GM23338 (cell line): ENCODE measurements at regions not wholly inside any gene's neighbourhood (a gene's known extent, or its start where the extent isn't known, plus 50 kb on each side); places are given as distances from the start of the nearest gene placed in this dataset.

Source experiments
- ATAC-seq: fragments of 200-7000 bp; cut with Tn5 transposase; 3 replicates; pipeline ENCODE4 v1.9.1; 2020
- DNase-seq: peaks from one replicate; pipeline ENCODE4 v3.0.0-alpha.2; 2015; ENCODE audit warnings: low spot score
- H2AFZ ChIP-seq: fragments of 200-600 bp; sonication (generic); 2 replicates; pipeline ENCODE4 v1.8.0; 2016; ENCODE audit warnings: antibody characterized with exemption, mild to moderate bottlenecking, moderate library complexity
- H3F3A ChIP-seq: fragments of 200-600 bp; sonication (generic); replicated peaks from 2 replicates; pipeline ENCODE4 v1.8.0; 2017; ENCODE audit warnings: antibody characterized with exemption, mixed run types, low read depth
- H3K27ac ChIP-seq: fragments of 200-600 bp; sonication (generic); 2 replicates; pipeline ENCODE4 v1.6.1; 2016; ENCODE audit warnings: low read depth
- H3K27me3 ChIP-seq: fragments of 200-600 bp; sonication (generic); 2 replicates; pipeline ENCODE4 v1.8.0; 2016; ENCODE audit warnings: mild to moderate bottlenecking, mixed run types, moderate library complexity; ENCODE audit not compliant: insufficient read depth
- H3K36me3 ChIP-seq: fragments of 200-600 bp; sonication (generic); 2 replicates; pipeline ENCODE4 v1.8.0; 2016; ENCODE audit warnings: mild to moderate bottlenecking; ENCODE audit not compliant: insufficient read depth
- H3K4me1 ChIP-seq: fragments of 200-600 bp; sonication (generic); 2 replicates; pipeline ENCODE4 v1.8.0; 2016; ENCODE audit warnings: mild to moderate bottlenecking, moderate library complexity; ENCODE audit not compliant: insufficient read depth
- H3K4me2 ChIP-seq: fragments of 200-600 bp; sonication (generic); 2 replicates; pipeline ENCODE4 v1.7.1; 2017; ENCODE audit warnings: mixed run types
- H3K4me3 ChIP-seq: fragments of 200-600 bp; sonication (generic); 2 replicates; pipeline ENCODE4 v1.6.1; 2016; ENCODE audit warnings: mixed run types
- H3K79me2 ChIP-seq: fragments of 200-600 bp; sonication (generic); replicated peaks from 2 replicates; pipeline ENCODE4 v1.8.0; 2017; ENCODE audit warnings: mild to moderate bottlenecking; ENCODE audit not compliant: insufficient read depth
- H3K9me2 ChIP-seq: fragments of 200-600 bp; sonication (generic); 2 replicates; pipeline ENCODE4 v1.8.0; 2017; ENCODE audit not compliant: insufficient read depth
- H4K20me1 ChIP-seq: fragments of 200-600 bp; sonication (generic); replicated peaks from 2 replicates; pipeline ENCODE4 v1.8.0; 2017; ENCODE audit warnings: mild to moderate bottlenecking; ENCODE audit not compliant: insufficient read depth
- H3K27ac Mint-ChIP-seq: 2 replicates; pipeline ENCODE4 v1.8.0; 2020; ENCODE audit warnings: inconsistent platforms, mild to moderate bottlenecking, moderate library complexity, mixed read lengths
- H3K27me3 Mint-ChIP-seq: 3 replicates; pipeline ENCODE4 v1.8.0; 2022; ENCODE audit warnings: low read depth, mild to moderate bottlenecking, moderate library complexity, mixed read lengths, inconsistent platforms; ENCODE audit not compliant: insufficient read depth, poor library complexity
- H3K36me3 Mint-ChIP-seq: 3 replicates; pipeline ENCODE4 v1.8.0; 2021; ENCODE audit warnings: low read depth, mild to moderate bottlenecking, inconsistent platforms, moderate library complexity, mixed read lengths
- H3K4me1 Mint-ChIP-seq: 3 replicates; pipeline ENCODE4 v1.8.0; 2020; ENCODE audit warnings: mild to moderate bottlenecking, inconsistent platforms, mixed read lengths
- H3K4me3 Mint-ChIP-seq: 3 replicates; pipeline ENCODE4 v1.8.0; 2021; ENCODE audit warnings: moderate library complexity, mild to moderate bottlenecking, inconsistent platforms, mixed read lengths
- H3K9me3 Mint-ChIP-seq: 3 replicates; pipeline ENCODE4 v1.8.0; 2020; ENCODE audit warnings: moderate library complexity, mild to moderate bottlenecking, inconsistent platforms, mixed read lengths
- CREB1 ChIP-seq: fragments of 250-450 bp; sonication (Bioruptor Pico); IDR thresholded peaks from 2 replicates; pipeline ENCODE4 v1.5.0; 2020; ENCODE audit warnings: low read depth, mild to moderate bottlenecking, moderate library complexity
- JUNB ChIP-seq: IDR thresholded peaks from one replicate; pipeline ENCODE4 v1.6.1; 2016; ENCODE audit warnings: antibody characterized with exemption; ENCODE audit not compliant: unreplicated experiment
- POLR2AphosphoS5 ChIP-seq: IDR thresholded peaks from 2 replicates; pipeline ENCODE4 v1.6.1; 2016; ENCODE audit warnings: antibody characterized with exemption, low read depth
- STAT1 ChIP-seq: IDR thresholded peaks from one replicate; pipeline ENCODE4 v1.6.1; 2016; ENCODE audit warnings: antibody characterized with exemption; ENCODE audit not compliant: unreplicated experiment
- ZNF331 ChIP-seq: fragments of 250-450 bp; sonication (Bioruptor Pico); IDR thresholded peaks from 2 replicates; pipeline ENCODE4 v1.5.0; 2020; ENCODE audit warnings: low read depth, mild to moderate bottlenecking, moderate library complexity
- TF ChIP-seq, protein P1 (sequence below): IDR thresholded peaks from 2 replicates; pipeline ENCODE4 v1.6.1; 2016; ENCODE audit warnings: antibody characterized with exemption
- TF ChIP-seq, protein P2 (sequence below): IDR thresholded peaks from one replicate; pipeline ENCODE4 v1.6.1; 2018; ENCODE audit warnings: antibody characterized with exemption; ENCODE audit not compliant: unreplicated experiment
- TF ChIP-seq, protein P3 (sequence below): fragments of 250-450 bp; sonication (Bioruptor Pico); IDR thresholded peaks from 2 replicates; pipeline ENCODE4 v1.5.0; 2020; ENCODE audit warnings: mild to moderate bottlenecking, moderate library complexity
- TF ChIP-seq, protein P4 (sequence below), 2 experiments: fragments of 200-600 bp in 1 of 2; sonication (generic) in 1 of 2; conservative IDR thresholded peaks; 2 replicates each; pipeline versions ENCODE4 v1.5.1 to v1.6.1; 2016 to 2017; ENCODE audit warnings: antibody characterized with exemption in 2 of 2, low read depth in 2 of 2, mild to moderate bottlenecking in 2 of 2, moderate library complexity in 1 of 2

DNA sequence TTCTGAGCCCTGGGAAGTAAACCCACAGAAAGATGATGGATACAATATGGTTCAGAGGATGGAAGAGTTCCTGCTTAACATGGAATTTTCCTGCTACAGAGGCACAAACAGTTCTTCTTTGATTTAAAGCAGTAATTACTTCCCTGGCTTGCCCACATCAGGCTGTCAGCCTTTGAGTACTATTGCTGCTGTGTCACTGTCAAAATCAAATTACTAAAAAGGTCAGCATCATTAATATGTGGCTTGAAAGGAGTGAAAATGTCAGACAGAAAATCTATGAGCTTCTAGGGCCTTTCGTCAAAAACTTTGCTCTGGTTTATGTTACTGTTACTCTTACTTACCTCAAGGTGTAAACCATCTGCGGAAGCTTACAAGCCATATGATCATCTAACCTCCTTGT, 98.6 kb upstream of the DPT start:
- Histone ChIP-seq H3K36me3 (no peaks in the 10 kb centered on the region), H3K4me1 (peaks cover 4% of the 10 kb centered on the region; the same call in 1 of the 2 replicates), H4K20me1 (no peaks in the 10 kb centered on the region), H3K27me3 (no peaks in the 10 kb centered on the region), H3K4me2 (no peak overlapping the region), H3K4me3 (no peak overlapping the region), H2AFZ (no peak overlapping the region), H3F3A (no peaks in the 10 kb centered on the region), H3K27ac (no peak overlapping the region), H3K79me2 (no peaks in the 10 kb centered on the region), H3K9me2 (0 out of 2 replicates have a peak, but pooled peaks cover 3% of the 10 kb centered on the region)
- Mint-ChIP-seq H3K4me1 (peaks cover 22% of the 10 kb centered on the region), H3K4me3 (no peak overlapping the region), H3K9me3 (no peaks in the 10 kb centered on the region), H3K27me3 (no peaks in the 10 kb centered on the region), H3K36me3 (no peaks in the 10 kb centered on the region), H3K27ac (no peak overlapping the region)
- DNase-seq = no peak
- ATAC-seq = no peak
- TF ChIP-seq POLR2AphosphoS5 (no peak), ZNF331 (no peak), CREB1 (CRISPR knock-in tag) (no peak), JUNB (no peak), STAT1 (no peak)
- TF ChIP-seq, protein P1, sequence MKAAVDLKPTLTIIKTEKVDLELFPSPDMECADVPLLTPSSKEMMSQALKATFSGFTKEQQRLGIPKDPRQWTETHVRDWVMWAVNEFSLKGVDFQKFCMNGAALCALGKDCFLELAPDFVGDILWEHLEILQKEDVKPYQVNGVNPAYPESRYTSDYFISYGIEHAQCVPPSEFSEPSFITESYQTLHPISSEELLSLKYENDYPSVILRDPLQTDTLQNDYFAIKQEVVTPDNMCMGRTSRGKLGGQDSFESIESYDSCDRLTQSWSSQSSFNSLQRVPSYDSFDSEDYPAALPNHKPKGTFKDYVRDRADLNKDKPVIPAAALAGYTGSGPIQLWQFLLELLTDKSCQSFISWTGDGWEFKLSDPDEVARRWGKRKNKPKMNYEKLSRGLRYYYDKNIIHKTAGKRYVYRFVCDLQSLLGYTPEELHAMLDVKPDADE = no peak
- TF ChIP-seq, protein P2, sequence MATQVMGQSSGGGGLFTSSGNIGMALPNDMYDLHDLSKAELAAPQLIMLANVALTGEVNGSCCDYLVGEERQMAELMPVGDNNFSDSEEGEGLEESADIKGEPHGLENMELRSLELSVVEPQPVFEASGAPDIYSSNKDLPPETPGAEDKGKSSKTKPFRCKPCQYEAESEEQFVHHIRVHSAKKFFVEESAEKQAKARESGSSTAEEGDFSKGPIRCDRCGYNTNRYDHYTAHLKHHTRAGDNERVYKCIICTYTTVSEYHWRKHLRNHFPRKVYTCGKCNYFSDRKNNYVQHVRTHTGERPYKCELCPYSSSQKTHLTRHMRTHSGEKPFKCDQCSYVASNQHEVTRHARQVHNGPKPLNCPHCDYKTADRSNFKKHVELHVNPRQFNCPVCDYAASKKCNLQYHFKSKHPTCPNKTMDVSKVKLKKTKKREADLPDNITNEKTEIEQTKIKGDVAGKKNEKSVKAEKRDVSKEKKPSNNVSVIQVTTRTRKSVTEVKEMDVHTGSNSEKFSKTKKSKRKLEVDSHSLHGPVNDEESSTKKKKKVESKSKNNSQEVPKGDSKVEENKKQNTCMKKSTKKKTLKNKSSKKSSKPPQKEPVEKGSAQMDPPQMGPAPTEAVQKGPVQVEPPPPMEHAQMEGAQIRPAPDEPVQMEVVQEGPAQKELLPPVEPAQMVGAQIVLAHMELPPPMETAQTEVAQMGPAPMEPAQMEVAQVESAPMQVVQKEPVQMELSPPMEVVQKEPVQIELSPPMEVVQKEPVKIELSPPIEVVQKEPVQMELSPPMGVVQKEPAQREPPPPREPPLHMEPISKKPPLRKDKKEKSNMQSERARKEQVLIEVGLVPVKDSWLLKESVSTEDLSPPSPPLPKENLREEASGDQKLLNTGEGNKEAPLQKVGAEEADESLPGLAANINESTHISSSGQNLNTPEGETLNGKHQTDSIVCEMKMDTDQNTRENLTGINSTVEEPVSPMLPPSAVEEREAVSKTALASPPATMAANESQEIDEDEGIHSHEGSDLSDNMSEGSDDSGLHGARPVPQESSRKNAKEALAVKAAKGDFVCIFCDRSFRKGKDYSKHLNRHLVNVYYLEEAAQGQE = no peak
- TF ChIP-seq, protein P3, sequence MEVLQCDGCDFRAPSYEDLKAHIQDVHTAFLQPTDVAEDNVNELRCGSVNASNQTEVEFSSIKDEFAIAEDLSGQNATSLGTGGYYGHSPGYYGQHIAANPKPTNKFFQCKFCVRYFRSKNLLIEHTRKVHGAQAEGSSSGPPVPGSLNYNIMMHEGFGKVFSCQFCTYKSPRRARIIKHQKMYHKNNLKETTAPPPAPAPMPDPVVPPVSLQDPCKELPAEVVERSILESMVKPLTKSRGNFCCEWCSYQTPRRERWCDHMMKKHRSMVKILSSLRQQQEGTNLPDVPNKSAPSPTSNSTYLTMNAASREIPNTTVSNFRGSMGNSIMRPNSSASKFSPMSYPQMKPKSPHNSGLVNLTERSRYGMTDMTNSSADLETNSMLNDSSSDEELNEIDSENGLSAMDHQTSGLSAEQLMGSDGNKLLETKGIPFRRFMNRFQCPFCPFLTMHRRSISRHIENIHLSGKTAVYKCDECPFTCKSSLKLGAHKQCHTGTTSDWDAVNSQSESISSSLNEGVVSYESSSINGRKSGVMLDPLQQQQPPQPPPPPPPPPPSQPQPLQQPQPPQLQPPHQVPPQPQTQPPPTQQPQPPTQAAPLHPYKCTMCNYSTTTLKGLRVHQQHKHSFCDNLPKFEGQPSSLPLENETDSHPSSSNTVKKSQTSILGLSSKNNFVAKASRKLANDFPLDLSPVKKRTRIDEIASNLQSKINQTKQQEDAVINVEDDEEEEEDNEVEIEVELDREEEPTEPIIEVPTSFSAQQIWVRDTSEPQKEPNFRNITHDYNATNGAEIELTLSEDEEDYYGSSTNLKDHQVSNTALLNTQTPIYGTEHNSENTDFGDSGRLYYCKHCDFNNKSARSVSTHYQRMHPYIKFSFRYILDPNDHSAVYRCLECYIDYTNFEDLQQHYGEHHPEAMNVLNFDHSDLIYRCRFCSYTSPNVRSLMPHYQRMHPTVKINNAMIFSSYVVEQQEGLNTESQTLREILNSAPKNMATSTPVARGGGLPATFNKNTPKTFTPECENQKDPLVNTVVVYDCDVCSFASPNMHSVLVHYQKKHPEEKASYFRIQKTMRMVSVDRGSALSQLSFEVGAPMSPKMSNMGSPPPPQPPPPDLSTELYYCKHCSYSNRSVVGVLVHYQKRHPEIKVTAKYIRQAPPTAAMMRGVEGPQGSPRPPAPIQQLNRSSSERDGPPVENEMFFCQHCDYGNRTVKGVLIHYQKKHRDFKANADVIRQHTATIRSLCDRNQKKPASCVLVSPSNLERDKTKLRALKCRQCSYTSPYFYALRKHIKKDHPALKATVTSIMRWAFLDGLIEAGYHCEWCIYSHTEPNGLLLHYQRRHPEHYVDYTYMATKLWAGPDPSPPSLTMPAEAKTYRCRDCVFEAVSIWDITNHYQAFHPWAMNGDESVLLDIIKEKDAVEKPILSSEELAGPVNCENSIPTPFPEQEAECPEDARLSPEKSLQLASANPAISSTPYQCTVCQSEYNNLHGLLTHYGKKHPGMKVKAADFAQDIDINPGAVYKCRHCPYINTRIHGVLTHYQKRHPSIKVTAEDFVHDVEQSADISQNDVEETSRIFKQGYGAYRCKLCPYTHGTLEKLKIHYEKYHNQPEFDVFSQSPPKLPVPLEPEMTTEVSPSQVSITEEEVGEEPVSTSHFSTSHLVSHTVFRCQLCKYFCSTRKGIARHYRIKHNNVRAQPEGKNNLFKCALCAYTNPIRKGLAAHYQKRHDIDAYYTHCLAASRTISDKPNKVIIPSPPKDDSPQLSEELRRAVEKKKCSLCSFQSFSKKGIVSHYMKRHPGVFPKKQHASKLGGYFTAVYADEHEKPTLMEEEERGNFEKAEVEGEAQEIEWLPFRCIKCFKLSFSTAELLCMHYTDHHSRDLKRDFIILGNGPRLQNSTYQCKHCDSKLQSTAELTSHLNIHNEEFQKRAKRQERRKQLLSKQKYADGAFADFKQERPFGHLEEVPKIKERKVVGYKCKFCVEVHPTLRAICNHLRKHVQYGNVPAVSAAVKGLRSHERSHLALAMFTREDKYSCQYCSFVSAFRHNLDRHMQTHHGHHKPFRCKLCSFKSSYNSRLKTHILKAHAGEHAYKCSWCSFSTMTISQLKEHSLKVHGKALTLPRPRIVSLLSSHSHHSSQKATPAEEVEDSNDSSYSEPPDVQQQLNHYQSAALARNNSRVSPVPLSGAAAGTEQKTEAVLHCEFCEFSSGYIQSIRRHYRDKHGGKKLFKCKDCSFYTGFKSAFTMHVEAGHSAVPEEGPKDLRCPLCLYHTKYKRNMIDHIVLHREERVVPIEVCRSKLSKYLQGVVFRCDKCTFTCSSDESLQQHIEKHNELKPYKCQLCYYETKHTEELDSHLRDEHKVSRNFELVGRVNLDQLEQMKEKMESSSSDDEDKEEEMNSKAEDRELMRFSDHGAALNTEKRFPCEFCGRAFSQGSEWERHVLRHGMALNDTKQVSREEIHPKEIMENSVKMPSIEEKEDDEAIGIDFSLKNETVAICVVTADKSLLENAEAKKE = no peak
- TF ChIP-seq, protein P4, sequence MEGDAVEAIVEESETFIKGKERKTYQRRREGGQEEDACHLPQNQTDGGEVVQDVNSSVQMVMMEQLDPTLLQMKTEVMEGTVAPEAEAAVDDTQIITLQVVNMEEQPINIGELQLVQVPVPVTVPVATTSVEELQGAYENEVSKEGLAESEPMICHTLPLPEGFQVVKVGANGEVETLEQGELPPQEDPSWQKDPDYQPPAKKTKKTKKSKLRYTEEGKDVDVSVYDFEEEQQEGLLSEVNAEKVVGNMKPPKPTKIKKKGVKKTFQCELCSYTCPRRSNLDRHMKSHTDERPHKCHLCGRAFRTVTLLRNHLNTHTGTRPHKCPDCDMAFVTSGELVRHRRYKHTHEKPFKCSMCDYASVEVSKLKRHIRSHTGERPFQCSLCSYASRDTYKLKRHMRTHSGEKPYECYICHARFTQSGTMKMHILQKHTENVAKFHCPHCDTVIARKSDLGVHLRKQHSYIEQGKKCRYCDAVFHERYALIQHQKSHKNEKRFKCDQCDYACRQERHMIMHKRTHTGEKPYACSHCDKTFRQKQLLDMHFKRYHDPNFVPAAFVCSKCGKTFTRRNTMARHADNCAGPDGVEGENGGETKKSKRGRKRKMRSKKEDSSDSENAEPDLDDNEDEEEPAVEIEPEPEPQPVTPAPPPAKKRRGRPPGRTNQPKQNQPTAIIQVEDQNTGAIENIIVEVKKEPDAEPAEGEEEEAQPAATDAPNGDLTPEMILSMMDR (conservative IDR thresholded peaks at IDR 0.05; ENCODE audit: low read depth in 2 of 2) = no peak
